ENCODE measurements at regions not wholly inside any gene's neighbourhood (a gene's known extent, or its start where the extent isn't known, plus 50 kb on each side); places are given as distances from the start of the nearest gene placed in this dataset.

DNA sequence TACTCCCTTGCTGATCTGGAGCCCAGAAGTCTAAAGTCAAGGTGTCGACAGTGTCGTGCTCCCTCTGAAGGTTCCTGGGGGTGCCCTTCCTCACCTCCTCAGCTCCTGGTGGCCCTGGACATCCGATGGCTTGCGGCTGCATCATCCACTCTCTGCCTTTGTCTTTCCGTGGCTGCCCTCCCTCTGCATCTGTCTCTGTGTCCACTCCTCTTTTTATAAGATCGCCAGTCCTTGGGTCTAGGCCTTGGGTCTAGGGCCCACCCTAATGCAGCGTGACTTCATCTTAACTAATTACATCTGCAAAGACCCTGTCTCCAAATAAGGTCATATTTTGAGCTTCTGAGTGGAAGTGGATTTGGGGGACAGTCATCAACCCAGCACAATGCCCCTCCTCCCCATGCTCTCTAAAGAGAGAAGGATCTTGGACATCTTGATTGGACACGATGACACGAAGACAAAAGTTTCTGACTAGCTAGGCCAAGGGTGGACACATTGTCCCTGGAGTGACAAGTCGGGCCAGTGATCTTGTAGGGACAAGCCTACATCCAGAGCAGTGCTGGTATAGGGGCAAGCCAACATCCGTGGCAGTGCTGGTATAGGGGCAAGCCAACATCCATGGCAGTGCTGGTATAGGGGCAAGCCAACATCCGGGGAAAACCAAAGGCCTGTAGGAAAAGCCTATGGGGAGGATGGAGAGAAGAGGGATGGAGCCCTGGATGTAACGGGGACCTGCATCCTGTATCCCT is 93.9 kb upstream of the DIO3 start:
- TF ChIP-seq, protein P1, sequence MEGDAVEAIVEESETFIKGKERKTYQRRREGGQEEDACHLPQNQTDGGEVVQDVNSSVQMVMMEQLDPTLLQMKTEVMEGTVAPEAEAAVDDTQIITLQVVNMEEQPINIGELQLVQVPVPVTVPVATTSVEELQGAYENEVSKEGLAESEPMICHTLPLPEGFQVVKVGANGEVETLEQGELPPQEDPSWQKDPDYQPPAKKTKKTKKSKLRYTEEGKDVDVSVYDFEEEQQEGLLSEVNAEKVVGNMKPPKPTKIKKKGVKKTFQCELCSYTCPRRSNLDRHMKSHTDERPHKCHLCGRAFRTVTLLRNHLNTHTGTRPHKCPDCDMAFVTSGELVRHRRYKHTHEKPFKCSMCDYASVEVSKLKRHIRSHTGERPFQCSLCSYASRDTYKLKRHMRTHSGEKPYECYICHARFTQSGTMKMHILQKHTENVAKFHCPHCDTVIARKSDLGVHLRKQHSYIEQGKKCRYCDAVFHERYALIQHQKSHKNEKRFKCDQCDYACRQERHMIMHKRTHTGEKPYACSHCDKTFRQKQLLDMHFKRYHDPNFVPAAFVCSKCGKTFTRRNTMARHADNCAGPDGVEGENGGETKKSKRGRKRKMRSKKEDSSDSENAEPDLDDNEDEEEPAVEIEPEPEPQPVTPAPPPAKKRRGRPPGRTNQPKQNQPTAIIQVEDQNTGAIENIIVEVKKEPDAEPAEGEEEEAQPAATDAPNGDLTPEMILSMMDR (conservative IDR thresholded peaks at IDR 0.05), result no peak
- no peak for TF ChIP-seq ZFX (IDR thresholded peaks at IDR 0.05)
